Panc1 (cell line): ENCODE measurements at regions not wholly inside any gene's neighbourhood (a gene's known extent, or its start where the extent isn't known, plus 50 kb on each side); places are given as distances from the start of the nearest gene placed in this dataset.

ENCODE experiments used
- ATAC-seq: fragments of 200-7000 bp; cut with Tn5 transposase; 2 replicates; pipeline ENCODE4 v1.9.1; 2020; ENCODE audit warnings: mild to moderate bottlenecking, moderate library complexity
- BruUV-seq: library from RNA; stranded (reverse); fragments of 400-500 nt; replicated peaks from 2 replicates; lab custom pipeline; 2021; lab: Mats Ljungman, UMichigan
- CTCF ChIA-PET: fragments of 300-600 bp; sonication (Branson Sonifier 250); formaldehyde crosslinking; loops from one replicate; lab custom pipeline; 2022; ENCODE audit warnings: antibody characterized with exemption; lab: Charles Lee
- POLR2A ChIA-PET: fragments of 300-600 bp; sonication (Branson Sonifier 250); formaldehyde crosslinking; loops from one replicate; lab custom pipeline; 2022; ENCODE audit warnings: antibody characterized with exemption; lab: Charles Lee
- DNase-seq: peaks from one replicate; pipeline ENCODE4 v3.0.0-alpha.2; 2010; ENCODE audit warnings: low read depth, low spot score
- H3K27ac ChIP-seq: 2 replicates; pipeline ENCODE4 v1.5.1; 2011; ENCODE audit warnings: mild to moderate bottlenecking, low read length, inconsistent platforms
- H3K27me3 ChIP-seq: fragments of 200-500 bp; sonication (Bioruptor generic); 2 replicates; pipeline ENCODE4 v1.6.0; 2014; ENCODE audit warnings: low read length, inconsistent platforms; ENCODE audit not compliant: control insufficient read depth, insufficient read depth
- H3K36me3 ChIP-seq: fragments of 200-500 bp; sonication (Bioruptor generic); 2 replicates; pipeline ENCODE4 v1.5.1; 2014; ENCODE audit warnings: inconsistent platforms, mild to moderate bottlenecking, low read length, moderate library complexity; ENCODE audit not compliant: control insufficient read depth, insufficient read depth
- H3K4me1 ChIP-seq: 2 replicates; pipeline ENCODE4 v1.5.1; 2011; ENCODE audit warnings: inconsistent platforms, mild to moderate bottlenecking, low read length, moderate library complexity; ENCODE audit not compliant: control insufficient read depth, insufficient read depth
- H3K4me3 ChIP-seq, 2 experiments: 2 replicates each; pipeline ENCODE4 v1.5.1; 2011 to 2012; ENCODE audit warnings: low read depth in 2 of 2, low read length in 2 of 2, mild to moderate bottlenecking in 2 of 2, inconsistent platforms in 1 of 2, moderate library complexity in 1 of 2
- H3K9me3 ChIP-seq: fragments of 200-500 bp; sonication (Bioruptor generic); 2 replicates; pipeline ENCODE4 v1.5.1; 2014; ENCODE audit warnings: low read depth, mild to moderate bottlenecking, inconsistent platforms, low read length, moderate library complexity; ENCODE audit not compliant: control insufficient read depth, insufficient read depth
- CTCF ChIP-seq: fragments of 450-650 bp; IDR thresholded peaks from 2 replicates; pipeline ENCODE4 v1.5.1; 2017; ENCODE audit warnings: mild to moderate bottlenecking
- POLR2AphosphoS5 ChIP-seq: IDR thresholded peaks from 2 replicates; pipeline ENCODE4 v1.6.1; 2012; ENCODE audit warnings: mild to moderate bottlenecking, low read depth, low read length, moderate library complexity
- REST ChIP-seq, 2 experiments: IDR thresholded peaks; 2 replicates each; pipeline ENCODE4 v1.6.1; 2011 to 2012; ENCODE audit warnings: low read depth in 2 of 2, control low read depth in 1 of 2, low read length in 1 of 2, mild to moderate bottlenecking in 1 of 2, moderate library complexity in 1 of 2; ENCODE audit not compliant: insufficient read depth in 1 of 2
- SIN3A ChIP-seq: IDR thresholded peaks from 2 replicates; pipeline ENCODE4 v1.6.1; 2012; ENCODE audit warnings: low read depth, mild to moderate bottlenecking, low read length, moderate library complexity, borderline replicate concordance; ENCODE audit not compliant: insufficient read depth
- TCF7L2 ChIP-seq: IDR thresholded peaks from 2 replicates; pipeline ENCODE4 v1.6.1; 2011; ENCODE audit warnings: mild to moderate bottlenecking, low read depth, low read length, inconsistent platforms
- in situ Hi-C: cut with HindIII; loops from 2 replicates; pipeline ENCODE4 v1.10.0; 2016; ENCODE audit warnings: low sequenced_read_pairs, low pct_unique_long_range_greater_than_20kb
- intact Hi-C: fragments of 100-400 bp; cut with micrococcal nuclease; formaldehyde crosslinking; loops from one replicate; pipeline ENCODE4 v1.10.0; 2022; ENCODE audit not compliant: unreplicated experiment

DNA sequence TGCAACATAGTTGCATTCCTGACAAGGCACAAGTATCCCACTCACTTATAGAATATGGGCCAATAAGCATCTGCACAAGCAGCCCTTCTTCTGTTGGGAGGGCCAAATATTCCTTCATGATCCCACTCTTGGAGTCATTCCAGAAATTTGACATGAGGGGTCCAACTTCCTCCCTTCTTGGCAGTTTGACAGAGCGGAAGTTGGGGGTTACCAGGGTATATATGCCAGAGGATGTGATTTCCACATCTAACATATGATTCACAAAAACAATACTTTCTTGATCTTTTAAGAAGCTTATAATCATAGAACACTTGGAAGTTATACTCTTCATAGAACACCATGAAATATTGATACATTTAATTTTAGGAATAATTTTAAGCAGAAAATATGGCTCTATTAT lies 100.9 kb upstream of the CRBN start:
- in situ Hi-C loops: no loop called here
- Histone ChIP-seq H3K4me3 (no peak overlapping the region), H3K27me3 (no peaks in the 10 kb centered on the region), H3K27ac (no peak overlapping the region), H3K9me3 (no peaks in the 10 kb centered on the region), H3K4me1 (no peaks in the 10 kb centered on the region), H3K36me3 (no peaks in the 10 kb centered on the region)
- intact Hi-C loops: no loop called here
- DNase-seq (no peak), ATAC-seq (no peak)
- TF ChIP-seq SIN3A (no peak), TCF7L2 (no peak), CTCF (no peak), REST (IDR thresholded peaks at IDR 0.05; ENCODE audit: insufficient read depth in 1 of 2, low read depth in 2 of 2, low read length in 1 of 2) (no peak), POLR2AphosphoS5 (no peak)
- no TSS peak for BruUV-seq
- ChIA-PET POLR2A (no interaction called here), CTCF (no interaction called here)

DNA sequence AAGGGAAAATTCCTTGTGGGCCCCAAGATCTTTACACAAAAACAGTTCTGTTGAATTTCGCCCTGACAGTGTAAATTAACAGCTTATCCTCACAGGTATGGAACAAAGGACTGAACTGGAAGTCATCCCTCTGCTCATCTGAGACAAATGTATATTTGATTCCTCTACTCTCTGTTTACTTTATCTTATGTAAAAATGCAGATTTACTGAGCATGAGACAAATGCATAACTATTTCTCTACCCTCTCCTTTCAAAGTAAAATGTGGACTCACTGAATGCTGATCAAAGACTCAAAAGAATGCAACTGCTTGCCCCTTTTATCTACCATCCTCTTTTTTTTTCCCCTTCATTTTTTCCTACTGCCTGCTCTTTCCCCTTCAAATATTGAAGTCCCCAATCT lies 98.6 kb upstream of the CRBN start:
- in situ Hi-C loops (no loop called here), intact Hi-C loops (no loop called here)
- CTCF ChIA-PET: no interaction called here
- POLR2A ChIA-PET: no interaction called here
- no peak for TF ChIP-seq SIN3A
- Histone ChIP-seq H3K36me3 (no peaks in the 10 kb centered on the region), H3K27me3 (no peaks in the 10 kb centered on the region), H3K4me3 (no peak overlapping the region), H3K9me3 (no peaks in the 10 kb centered on the region), H3K4me1 (no peaks in the 10 kb centered on the region), H3K27ac (no peak overlapping the region)
- BruUV-seq: no TSS peak
- ATAC-seq: no peak
- no peak for DNase-seq

- Histone ChIP-seq H3K27ac (no peak overlapping the region), H3K27me3 (no peaks in the 10 kb centered on the region), H3K36me3 (no peaks in the 10 kb centered on the region), H3K4me1 (no peaks in the 10 kb centered on the region), H3K4me3 (no peak overlapping the region), H3K9me3 (no peaks in the 10 kb centered on the region)
- no TSS peak for BruUV-seq
- in situ Hi-C loops: no loop called here
- DNase-seq (no peak), ATAC-seq (no peak)
- intact Hi-C loops: no loop called here
- ChIA-PET CTCF (no interaction called here), POLR2A (no interaction called here)
- TF ChIP-seq SIN3A (no peak), REST (IDR thresholded peaks at IDR 0.05; ENCODE audit: insufficient read depth in 1 of 2, low read depth in 2 of 2, low read length in 1 of 2) (no peak), TCF7L2 (no peak), CTCF (no peak), POLR2AphosphoS5 (no peak)
Measured at GRCh38 chr3:3276630-3277029, 97.1 kb upstream of the CRBN start.
